ENCODE measurements at regions not wholly inside any gene's neighbourhood (a gene's known extent, or its start where the extent isn't known, plus 50 kb on each side); places are given as distances from the start of the nearest gene placed in this dataset.

- ATAC-seq, result no peak
These were observed 93.7 kb upstream of the RBMS3 start for GRCh38 chr3:29186982-29187725.

GRCh38 chr3:29189328-29189727 is 91.5 kb upstream of the RBMS3 start:
- Histone ChIP-seq H3K9me3 (no peaks in the 10 kb centered on the region), H3K4me1 (no peaks in the 10 kb centered on the region), H3K27me3 (no peaks in the 10 kb centered on the region), H3K27ac (no peak overlapping the region), H3K36me3 (no peaks in the 10 kb centered on the region), H3K4me3 (no peak overlapping the region)
- no peak for ATAC-seq
- no peak for DNase-seq
- TF ChIP-seq, protein P1, sequence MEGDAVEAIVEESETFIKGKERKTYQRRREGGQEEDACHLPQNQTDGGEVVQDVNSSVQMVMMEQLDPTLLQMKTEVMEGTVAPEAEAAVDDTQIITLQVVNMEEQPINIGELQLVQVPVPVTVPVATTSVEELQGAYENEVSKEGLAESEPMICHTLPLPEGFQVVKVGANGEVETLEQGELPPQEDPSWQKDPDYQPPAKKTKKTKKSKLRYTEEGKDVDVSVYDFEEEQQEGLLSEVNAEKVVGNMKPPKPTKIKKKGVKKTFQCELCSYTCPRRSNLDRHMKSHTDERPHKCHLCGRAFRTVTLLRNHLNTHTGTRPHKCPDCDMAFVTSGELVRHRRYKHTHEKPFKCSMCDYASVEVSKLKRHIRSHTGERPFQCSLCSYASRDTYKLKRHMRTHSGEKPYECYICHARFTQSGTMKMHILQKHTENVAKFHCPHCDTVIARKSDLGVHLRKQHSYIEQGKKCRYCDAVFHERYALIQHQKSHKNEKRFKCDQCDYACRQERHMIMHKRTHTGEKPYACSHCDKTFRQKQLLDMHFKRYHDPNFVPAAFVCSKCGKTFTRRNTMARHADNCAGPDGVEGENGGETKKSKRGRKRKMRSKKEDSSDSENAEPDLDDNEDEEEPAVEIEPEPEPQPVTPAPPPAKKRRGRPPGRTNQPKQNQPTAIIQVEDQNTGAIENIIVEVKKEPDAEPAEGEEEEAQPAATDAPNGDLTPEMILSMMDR (IDR thresholded peaks at IDR 0.05 in 4 of 5, conservative IDR thresholded peaks at IDR 0.05 in 1 of 5), result no peak
- TF ChIP-seq POLR2A (IDR thresholded peaks at IDR 0.05), result no peak
- intact Hi-C loops (cut with DNase I; ENCODE audit: low total_unique reads), result no loop called here
- in situ Hi-C loops (cut with MboI; ENCODE audit: low sequenced_read_pairs in 4 of 4), result no loop called here

More at GRCh38 chr3:29186982-29187725, 93.7 kb upstream of the RBMS3 start:
- Histone ChIP-seq H3K27me3 (no peaks in the 10 kb centered on the region), H3K9me3 (no peaks in the 10 kb centered on the region), H3K4me3 (no peak overlapping the region), H3K36me3 (no peaks in the 10 kb centered on the region), H3K4me1 (peaks cover 0 to 5% of the 10 kb centered on the region in 2 donors), H3K27ac (no peak overlapping the region)
- intact Hi-C loops (cut with DNase I; ENCODE audit: low total_unique reads), result no loop called here
- no peak for DNase-seq
- no peak for TF ChIP-seq POLR2A (IDR thresholded peaks at IDR 0.05)
- TF ChIP-seq, protein P1 (IDR thresholded peaks at IDR 0.05 in 4 of 5, conservative IDR thresholded peaks at IDR 0.05 in 1 of 5), result no peak
- in situ Hi-C loops (cut with MboI; ENCODE audit: low sequenced_read_pairs in 4 of 4), result no loop called here

DNA sequence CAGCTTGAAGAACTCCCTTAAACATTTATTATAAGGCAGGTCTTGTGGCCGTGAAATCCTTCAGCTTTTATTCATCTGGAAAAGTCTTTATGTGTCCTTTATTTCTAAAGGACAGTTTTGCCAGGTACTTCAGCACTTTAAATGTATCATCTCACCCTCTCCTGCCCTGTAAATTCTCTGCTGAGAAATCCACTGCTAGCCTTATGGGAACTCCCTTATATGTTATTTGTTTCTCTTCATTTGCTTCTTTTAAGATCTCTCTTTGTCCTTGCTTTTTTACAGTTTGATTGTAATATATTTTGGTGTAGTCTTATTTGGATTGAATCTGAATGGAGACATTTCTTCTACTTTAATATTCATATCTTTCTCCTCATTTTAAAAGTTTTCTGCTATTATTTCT is 86.7 kb upstream of the RBMS3 start:
- no peaks in the 10 kb centered on the region for H3K4me1 ChIP-seq
- H3K27me3 ChIP-seq, result no peaks in the 10 kb centered on the region
- DNase-seq, result no peak
- no peak for ATAC-seq
- H3K9me3 ChIP-seq, result no peaks in the 10 kb centered on the region
- H3K27ac ChIP-seq, result no peak overlapping the region
- no peak for TF ChIP-seq POLR2A (IDR thresholded peaks at IDR 0.05)
- TF ChIP-seq, protein P1 (IDR thresholded peaks at IDR 0.05 in 4 of 5, conservative IDR thresholded peaks at IDR 0.05 in 1 of 5), result no peak
- no peak overlapping the region for H3K4me3 ChIP-seq
- intact Hi-C loops (cut with DNase I; ENCODE audit: low total_unique reads), result no loop called here
- in situ Hi-C loops (cut with MboI; ENCODE audit: low sequenced_read_pairs in 4 of 4), result no loop called here
- no peaks in the 10 kb centered on the region for H3K36me3 ChIP-seq

GRCh38 chr3:29195056-29195455 is 85.8 kb upstream of the RBMS3 start:
- TF ChIP-seq POLR2A (IDR thresholded peaks at IDR 0.05), result no peak
- TF ChIP-seq, protein P1 (IDR thresholded peaks at IDR 0.05 in 4 of 5, conservative IDR thresholded peaks at IDR 0.05 in 1 of 5), result no peak
- in situ Hi-C loops (cut with MboI; ENCODE audit: low sequenced_read_pairs in 4 of 4), result no loop called here
- DNase-seq, result no peak

DNA sequence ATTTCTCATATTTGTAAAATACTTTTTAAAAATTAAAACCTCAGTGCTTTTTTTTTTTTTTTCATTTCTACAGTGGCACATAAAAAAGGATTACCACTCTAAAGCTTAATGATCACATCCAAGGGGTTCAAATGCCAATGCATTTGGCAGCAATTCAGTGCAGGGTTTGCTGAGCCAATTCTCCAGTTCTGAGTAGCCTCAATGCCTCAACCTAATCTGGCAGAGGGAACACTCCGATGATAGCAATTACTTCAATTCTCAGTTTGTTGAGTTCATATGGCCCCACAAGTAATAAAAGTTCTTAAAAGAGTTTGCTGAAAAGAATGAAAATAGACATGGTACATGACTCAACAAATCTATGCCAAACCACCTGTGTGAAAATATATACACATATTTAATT is 79.3 kb upstream of the RBMS3 start:
- Histone ChIP-seq H3K36me3 (no peaks in the 10 kb centered on the region), H3K4me3 (no peak overlapping the region), H3K9me3 (no peaks in the 10 kb centered on the region), H3K4me1 (no peaks in the 10 kb centered on the region), H3K27ac (no peak overlapping the region), H3K27me3 (no peaks in the 10 kb centered on the region)
- in situ Hi-C loops (cut with MboI; ENCODE audit: low sequenced_read_pairs in 4 of 4) (no loop called here), intact Hi-C loops (cut with DNase I; ENCODE audit: low total_unique reads) (no loop called here)
- DNase-seq (no peak), ATAC-seq (no peak)
- no peak for TF ChIP-seq POLR2A (IDR thresholded peaks at IDR 0.05)
- TF ChIP-seq, protein P1 (IDR thresholded peaks at IDR 0.05 in 4 of 5, conservative IDR thresholded peaks at IDR 0.05 in 1 of 5), result no peak

More at GRCh38 chr3:29195056-29195455, 85.8 kb upstream of the RBMS3 start:
- ATAC-seq, result no peak
- no peaks in the 10 kb centered on the region for H3K9me3 ChIP-seq
- H3K27ac ChIP-seq, result no peak overlapping the region
- H3K27me3 ChIP-seq, result no peaks in the 10 kb centered on the region
- no peak overlapping the region for H3K4me3 ChIP-seq
- no peaks in the 10 kb centered on the region for H3K36me3 ChIP-seq
- intact Hi-C loops (cut with DNase I; ENCODE audit: low total_unique reads), result no loop called here
- H3K4me1 ChIP-seq, result no peaks in the 10 kb centered on the region

All from gastrocnemius medialis (tissue), 4 donors.